Mucosa of descending colon (tissue), 3 donors: ENCODE measurements at regions not wholly inside any gene's neighbourhood (a gene's known extent, or its start where the extent isn't known, plus 50 kb on each side); places are given as distances from the start of the nearest gene placed in this dataset.
A peak's percentile ranks its signal among the peaks of the same experiment; 100 is the strongest.

ENCODE experiments used
- ATAC-seq: fragments of 200-7000 bp; cut with Tn5 transposase; one replicate; pipeline ENCODE4 v1.9.1; 2020; ENCODE audit warnings: mild to moderate bottlenecking, moderate library complexity
- DNase-seq, 3 donors: peaks; one replicate each; pipeline ENCODE4 v3.0.0-alpha.2; 2020
- H3K36me3 ChIP-seq: fragments of 200-600 bp; one replicate; pipeline ENCODE4 v1.8.0; 2021; ENCODE audit warnings: low read depth, mild to moderate bottlenecking
- H3K4me1 ChIP-seq: fragments of 200-600 bp; one replicate; pipeline ENCODE4 v1.8.0; 2021; ENCODE audit warnings: low read depth, mild to moderate bottlenecking
- H3K4me3 ChIP-seq: fragments of 200-600 bp; one replicate; pipeline ENCODE4 v1.8.0; 2021; ENCODE audit warnings: mild to moderate bottlenecking
- H3K9me3 ChIP-seq: fragments of 200-600 bp; one replicate; pipeline ENCODE4 v1.8.0; 2021; ENCODE audit warnings: mild to moderate bottlenecking
- intact Hi-C, 2 donors: fragments of 100-400 bp; cut with DNase I in 1 of 2; cut with micrococcal nuclease in 1 of 2; formaldehyde crosslinking; loops; one replicate each; pipeline versions ENCODE4 v1.11.0 to v1.11.1; 2022; cut with DNase I, micrococcal nuclease
- TF ChIP-seq, protein P1 (sequence below): fragments of 200-600 bp; IDR thresholded peaks from one replicate; pipeline ENCODE4 v1.8.0; 2022; ENCODE audit warnings: antibody characterized with exemption, mild to moderate bottlenecking
- donor health status: DM: no; HTN: no; CAD: no; lungs with moderate emphysema.
- donor health status: DM: no; HTN: no; CAD: no.
- donor health status: DM: no; HTN: yes; CAD: no.

DNA sequence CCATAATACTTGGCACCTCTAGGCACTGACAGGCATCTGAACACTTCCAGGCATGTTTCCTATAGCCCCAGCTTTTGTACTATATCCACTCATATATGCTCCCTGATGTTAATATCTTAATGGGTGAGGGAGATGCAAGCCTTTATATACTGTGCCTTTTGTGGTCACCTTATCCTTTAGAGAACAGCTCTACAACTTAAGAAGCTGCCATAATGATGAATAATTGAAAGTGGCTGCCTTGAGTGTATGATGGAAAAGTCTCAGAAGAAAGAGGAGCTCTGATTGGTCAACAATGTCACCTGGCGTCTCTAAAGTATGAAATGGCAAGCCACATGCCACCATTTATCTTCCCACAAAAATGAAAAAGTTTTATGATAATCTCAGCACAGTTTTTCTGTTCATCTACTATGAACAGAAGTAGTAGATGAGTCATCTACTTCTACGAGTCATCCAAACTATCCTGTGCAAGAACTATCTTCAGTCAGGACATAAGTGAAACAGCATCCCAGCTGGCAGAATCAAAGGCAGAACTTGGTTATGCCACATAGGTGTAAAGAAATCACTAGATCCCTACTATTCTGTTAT, 997.9 kb upstream of the CELF4 start:
- no peak for DNase-seq
- Histone ChIP-seq H3K4me1 (no peaks in the 10 kb centered on the region), H3K36me3 (no peaks in the 10 kb centered on the region), H3K9me3 (peaks cover 33% of the 10 kb centered on the region), H3K4me3 (no peak overlapping the region)
- no peak for ATAC-seq
- intact Hi-C loops, result no loop called here
- TF ChIP-seq, protein P1, sequence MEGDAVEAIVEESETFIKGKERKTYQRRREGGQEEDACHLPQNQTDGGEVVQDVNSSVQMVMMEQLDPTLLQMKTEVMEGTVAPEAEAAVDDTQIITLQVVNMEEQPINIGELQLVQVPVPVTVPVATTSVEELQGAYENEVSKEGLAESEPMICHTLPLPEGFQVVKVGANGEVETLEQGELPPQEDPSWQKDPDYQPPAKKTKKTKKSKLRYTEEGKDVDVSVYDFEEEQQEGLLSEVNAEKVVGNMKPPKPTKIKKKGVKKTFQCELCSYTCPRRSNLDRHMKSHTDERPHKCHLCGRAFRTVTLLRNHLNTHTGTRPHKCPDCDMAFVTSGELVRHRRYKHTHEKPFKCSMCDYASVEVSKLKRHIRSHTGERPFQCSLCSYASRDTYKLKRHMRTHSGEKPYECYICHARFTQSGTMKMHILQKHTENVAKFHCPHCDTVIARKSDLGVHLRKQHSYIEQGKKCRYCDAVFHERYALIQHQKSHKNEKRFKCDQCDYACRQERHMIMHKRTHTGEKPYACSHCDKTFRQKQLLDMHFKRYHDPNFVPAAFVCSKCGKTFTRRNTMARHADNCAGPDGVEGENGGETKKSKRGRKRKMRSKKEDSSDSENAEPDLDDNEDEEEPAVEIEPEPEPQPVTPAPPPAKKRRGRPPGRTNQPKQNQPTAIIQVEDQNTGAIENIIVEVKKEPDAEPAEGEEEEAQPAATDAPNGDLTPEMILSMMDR, result no peak

DNA sequence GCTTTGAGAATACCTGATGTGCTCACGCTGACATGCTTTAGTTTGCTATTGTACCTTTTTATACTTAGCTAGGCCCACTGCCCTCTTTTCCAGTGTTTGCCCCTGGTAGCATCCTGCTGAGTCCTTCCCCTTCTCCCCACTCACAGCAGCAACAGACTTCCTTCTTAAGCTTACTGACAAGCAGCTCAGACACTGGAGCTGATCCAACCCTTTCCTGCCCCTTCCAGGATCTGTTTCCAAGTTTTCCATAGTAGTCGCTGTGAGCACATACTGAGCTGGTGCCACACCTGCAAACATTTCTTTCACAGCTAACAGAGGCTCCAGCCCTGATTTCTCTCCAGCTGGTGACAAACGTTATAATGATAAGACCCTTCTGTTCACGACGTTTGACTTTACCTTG, 991.4 kb upstream of the CELF4 start:
- Histone ChIP-seq H3K4me1 (no peaks in the 10 kb centered on the region), H3K36me3 (no peaks in the 10 kb centered on the region), H3K9me3 (peaks cover 24% of the 10 kb centered on the region), H3K4me3 (no peak overlapping the region)
- TF ChIP-seq, protein P1, result no peak
- DNase-seq (no peak), ATAC-seq (no peak)
- intact Hi-C loops, result no loop called here

DNA sequence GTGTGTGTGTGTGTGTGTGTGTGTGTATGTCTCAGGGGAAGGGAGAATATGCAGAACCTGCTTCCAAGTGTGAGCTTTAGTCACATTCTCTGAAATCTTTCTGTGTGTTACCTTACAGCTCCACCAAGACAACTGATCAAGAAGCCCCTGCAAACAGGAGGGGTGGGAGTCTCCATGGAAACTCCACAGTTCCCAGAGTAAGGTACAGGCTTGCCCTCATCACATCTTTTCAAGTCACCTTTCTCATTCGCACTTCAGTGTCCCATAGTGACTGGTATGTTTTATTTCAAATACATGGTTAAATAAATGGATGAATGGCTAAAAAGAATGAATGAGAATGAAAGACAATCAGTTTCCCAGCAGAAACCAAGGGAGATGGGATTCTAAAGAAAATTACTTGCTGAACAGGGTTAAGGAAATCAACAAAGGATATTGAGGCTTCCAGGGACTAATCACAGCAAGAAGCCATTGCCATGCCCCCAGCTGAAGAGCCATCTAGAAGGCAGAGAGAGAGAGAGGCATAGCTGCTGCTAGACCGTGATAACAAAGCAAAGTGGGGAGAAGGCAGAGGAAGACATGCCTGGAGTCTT, 987.2 kb upstream of the CELF4 start:
- ATAC-seq (no peak), DNase-seq (no peak)
- intact Hi-C loops, result no loop called here
- Histone ChIP-seq H3K9me3 (peaks cover 12% of the 10 kb centered on the region), H3K36me3 (no peaks in the 10 kb centered on the region), H3K4me3 (no peak overlapping the region), H3K4me1 (no peaks in the 10 kb centered on the region)
- TF ChIP-seq, protein P1, result no peak

DNA sequence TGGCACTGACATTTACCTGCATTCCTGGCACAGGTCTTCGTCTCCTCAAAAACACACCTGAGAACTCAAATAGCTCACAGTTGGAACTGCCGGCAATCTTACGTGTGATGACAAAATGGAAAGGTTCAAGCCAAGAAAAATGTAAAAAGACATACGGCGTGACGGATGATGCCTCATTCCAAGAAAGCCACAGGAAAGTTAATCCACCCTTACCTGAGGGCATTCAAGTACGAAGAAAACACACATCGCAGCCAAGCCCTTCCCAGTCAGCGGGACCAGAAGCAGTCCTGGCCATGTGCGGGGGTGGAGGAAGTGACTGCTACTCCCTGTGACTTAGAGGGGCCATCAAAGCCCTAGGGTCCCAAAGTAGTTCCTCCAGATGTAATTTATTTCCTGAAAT, 986.3 kb upstream of the CELF4 start:
- no peak for ATAC-seq

DNA sequence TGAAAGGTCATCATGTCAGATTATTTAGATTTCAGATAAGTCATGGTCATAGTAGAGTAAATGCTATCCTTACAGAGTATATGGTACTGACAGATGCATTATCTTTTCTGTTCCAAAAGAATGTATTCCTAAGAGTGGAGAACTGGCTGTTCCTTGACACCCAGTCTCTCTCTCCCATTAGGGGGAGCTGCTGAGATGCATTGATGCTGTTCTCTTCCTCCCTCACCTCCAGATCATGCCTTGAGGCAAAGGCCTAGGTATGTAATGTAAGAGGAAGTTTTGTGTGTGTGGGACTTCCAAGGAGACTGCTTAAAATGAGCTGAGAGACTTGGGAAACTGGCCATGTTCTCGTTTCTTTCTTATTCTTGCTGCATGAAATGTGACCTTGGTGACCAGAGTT, 979.5 kb upstream of the CELF4 start:
- H3K4me3 ChIP-seq, result no peak overlapping the region
- peaks cover 20% of the 10 kb centered on the region for H3K9me3 ChIP-seq
- H3K4me1 ChIP-seq, result no peaks in the 10 kb centered on the region
- TF ChIP-seq, protein P1, result no peak
- H3K36me3 ChIP-seq, result no peaks in the 10 kb centered on the region
- ATAC-seq (no peak), DNase-seq (peak in 1 of 3 donors; percentile 2)
- intact Hi-C loops, result no loop called here

More for the DNA sequence above, 986.3 kb upstream of the CELF4 start:
- Histone ChIP-seq H3K4me3 (no peak overlapping the region), H3K9me3 (peaks cover 12% of the 10 kb centered on the region), H3K36me3 (no peaks in the 10 kb centered on the region), H3K4me1 (no peaks in the 10 kb centered on the region)
- TF ChIP-seq, protein P1, result no peak
- no peak for DNase-seq
- intact Hi-C loops, result no loop called here
